Stimulated activated naive CD4-positive, alpha-beta T cell treated with Interleukin-2 at 50 U/mL for 16 hours (primary cell): ENCODE measurements at regions not wholly inside any gene's neighbourhood (a gene's known extent, or its start where the extent isn't known, plus 50 kb on each side); places are given as distances from the start of the nearest gene placed in this dataset.
"Not testable (repeated sequence)": the region's sequence is repeated elsewhere in the genome, so short reads cannot be mapped to it uniquely, and the experiment has no call there.

Experiments
- DNase-seq: peaks from one replicate; lab custom pipeline; 2025; lab: John Stamatoyannopoulos, UW

GRCh38 chr9:589723-590122, 251.8 kb upstream of the DMRT1 start:
- DNase-seq, result no peak

GRCh38 chr9:591292-591691, 250.2 kb upstream of the DMRT1 start:
- DNase-seq, result no peak

- DNase-seq, result no peak
Measured at GRCh38 chr9:592225-592624, 249.3 kb upstream of the DMRT1 start.

GRCh38 chr9:592733-593132, 248.8 kb upstream of the DMRT1 start:
- no peak for DNase-seq

GRCh38 chr9:593809-594208, 247.7 kb upstream of the DMRT1 start:
- DNase-seq, result no peak

GRCh38 chr9:596703-597102, 244.8 kb upstream of the DMRT1 start:
- no peak for DNase-seq

GRCh38 chr9:600006-600405, 241.5 kb upstream of the DMRT1 start:
- DNase-seq, result no peak

GRCh38 chr9:602716-603115, 238.8 kb upstream of the DMRT1 start:
- DNase-seq, result no peak

GRCh38 chr9:603126-603525, 238.4 kb upstream of the DMRT1 start:
- no peak for DNase-seq

GRCh38 chr9:607417-607816, 234.1 kb upstream of the DMRT1 start:
- no peak for DNase-seq

GRCh38 chr9:613771-614347, 227.6 kb upstream of the DMRT1 start:
- DNase-seq, result no peak

GRCh38 chr9:614431-614830, 227.1 kb upstream of the DMRT1 start:
- DNase-seq, result no peak

GRCh38 chr9:615756-616155, 225.7 kb upstream of the DMRT1 start:
- DNase-seq, result no peak

- DNase-seq, result no peak
Measured at GRCh38 chr9:616694-617093, 224.8 kb upstream of the DMRT1 start.

GRCh38 chr9:617445-618085, 223.9 kb upstream of the DMRT1 start:
- DNase-seq, result no peak

- no peak for DNase-seq
Measured at GRCh38 chr9:618478-618877, 223.0 kb upstream of the DMRT1 start.

- no peak for DNase-seq
Measured at GRCh38 chr9:621201-621855, 220.2 kb upstream of the DMRT1 start.

GRCh38 chr9:624935-625500, 216.5 kb upstream of the DMRT1 start:
- DNase-seq, result no peak

- DNase-seq, result no peak
Measured at GRCh38 chr9:625613-626012, 215.9 kb upstream of the DMRT1 start.

GRCh38 chr9:626114-626513, 215.4 kb upstream of the DMRT1 start:
- DNase-seq, result not testable (repeated sequence)

GRCh38 chr9:626596-626995, 214.9 kb upstream of the DMRT1 start:
- no peak for DNase-seq

- no peak for DNase-seq
Measured at GRCh38 chr9:627336-627970, 214.0 kb upstream of the DMRT1 start.

- DNase-seq, result no peak
Measured at GRCh38 chr9:629146-629545, 212.4 kb upstream of the DMRT1 start.
